ENCODE measurements at regions not wholly inside any gene's neighbourhood (a gene's known extent, or its start where the extent isn't known, plus 50 kb on each side); places are given as distances from the start of the nearest gene placed in this dataset.

DNA sequence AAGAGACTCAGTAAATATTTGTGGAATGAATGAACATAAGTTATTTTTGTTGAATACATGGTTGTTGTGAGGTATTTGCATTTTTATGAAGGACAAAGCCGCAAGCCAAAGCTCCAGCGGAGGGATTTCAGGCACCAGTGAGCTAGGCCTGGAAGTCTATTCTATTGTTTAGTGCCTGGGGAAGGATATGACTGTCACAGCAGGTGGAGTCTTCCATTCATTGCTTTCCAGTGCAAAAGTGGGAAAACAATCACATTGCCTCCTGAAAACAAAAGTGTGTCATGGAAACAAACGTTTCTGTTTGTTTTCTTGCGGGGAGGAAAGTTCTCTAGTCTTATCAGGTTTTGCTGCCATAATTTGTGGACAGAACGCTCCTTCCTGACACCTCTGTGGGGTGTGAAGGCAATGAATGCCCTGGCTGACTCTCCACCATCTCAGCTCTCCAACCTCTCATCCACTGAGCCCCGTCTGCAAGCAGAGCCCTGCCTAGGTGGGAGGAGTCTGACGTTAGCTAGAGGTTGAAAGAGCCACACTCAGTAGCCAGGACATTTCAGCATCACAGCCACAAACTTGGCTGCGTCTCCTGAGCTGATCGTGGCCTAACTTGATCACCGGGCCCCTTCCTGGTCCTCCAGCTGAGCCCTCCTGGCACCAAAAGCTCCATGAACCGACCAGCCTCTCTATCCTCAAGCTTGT is 739.1 kb downstream of the MATN1 start:
- H3K36me3 ChIP-seq (ENCODE audit: low read depth), result no peaks in the 10 kb centered on the region
- H3K4me3 ChIP-seq, result no peak overlapping the region
- peak; percentile 83 for ATAC-seq
- DNase-seq, result peak in 1 of 3 donors; percentile 20
- no peaks in the 10 kb centered on the region for H3K4me1 ChIP-seq (ENCODE audit: low read depth)
- TF ChIP-seq CTCF (IDR thresholded peaks at IDR 0.05), result no peak
- intact Hi-C loops (cut with DNase I, micrococcal nuclease), result no loop called here
- no peaks in the 10 kb centered on the region for H3K9me3 ChIP-seq

- no peak for ATAC-seq
- Histone ChIP-seq H3K36me3 (ENCODE audit: low read depth) (no peaks in the 10 kb centered on the region), H3K4me1 (ENCODE audit: low read depth) (no peaks in the 10 kb centered on the region), H3K4me3 (no peak overlapping the region), H3K9me3 (no peaks in the 10 kb centered on the region)
- no peak for TF ChIP-seq CTCF (IDR thresholded peaks at IDR 0.05)
- no peak for DNase-seq
- intact Hi-C loops (cut with DNase I, micrococcal nuclease), result no loop called here
Observed at GRCh38 chr1:29983321-29983720, 740.1 kb downstream of the MATN1 start.

GRCh38 chr1:29981586-29982239 is 741.7 kb downstream of the MATN1 start:
- Histone ChIP-seq H3K9me3 (no peaks in the 10 kb centered on the region), H3K36me3 (ENCODE audit: low read depth) (no peaks in the 10 kb centered on the region), H3K4me3 (no peak overlapping the region), H3K4me1 (ENCODE audit: low read depth) (no peaks in the 10 kb centered on the region)
- no peak for TF ChIP-seq CTCF (IDR thresholded peaks at IDR 0.05)
- ATAC-seq (no peak), DNase-seq (no peak)
- intact Hi-C loops (cut with DNase I, micrococcal nuclease), result no loop called here

GRCh38 chr1:29977550-29977949 is 741.2 kb downstream of the PTPRU start:
- intact Hi-C loops (cut with DNase I, micrococcal nuclease), result no loop called here
- ATAC-seq (no peak), DNase-seq (no peak)
- Histone ChIP-seq H3K4me1 (ENCODE audit: low read depth) (no peaks in the 10 kb centered on the region), H3K36me3 (ENCODE audit: low read depth) (no peaks in the 10 kb centered on the region), H3K9me3 (no peaks in the 10 kb centered on the region), H3K4me3 (no peak overlapping the region)
- TF ChIP-seq CTCF (IDR thresholded peaks at IDR 0.05), result no peak

DNA sequence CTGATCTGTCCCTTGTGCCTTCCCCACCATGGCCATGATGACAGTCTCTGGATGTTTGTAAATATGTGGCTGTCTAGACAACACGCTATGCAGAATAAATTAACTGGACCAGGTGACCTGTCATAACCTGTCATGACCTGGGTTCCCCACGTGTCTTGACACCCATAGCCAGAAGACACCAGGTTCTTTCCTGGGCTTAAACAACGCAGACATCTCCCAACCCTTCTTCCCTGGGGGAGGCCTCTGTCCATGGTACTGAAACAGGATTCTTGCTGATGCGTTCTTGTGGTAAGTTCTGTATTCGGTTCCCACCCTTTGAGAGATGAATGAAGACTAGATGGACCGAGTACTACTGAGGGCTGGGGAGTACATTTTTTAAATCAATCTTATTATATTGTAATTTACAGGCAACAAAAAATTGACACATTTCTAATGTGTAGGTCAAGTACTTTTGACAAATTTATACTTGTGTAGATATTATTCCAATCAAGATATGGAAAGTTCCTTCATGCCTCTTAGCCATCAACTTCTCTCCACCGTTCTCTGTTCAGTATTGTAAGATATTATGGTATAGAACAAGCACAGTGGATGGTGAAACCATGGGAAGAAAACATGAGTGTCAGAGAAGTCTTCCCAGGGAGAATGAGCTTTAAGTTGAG is 738.8 kb downstream of the PTPRU start:
- no peak overlapping the region for H3K4me3 ChIP-seq
- H3K9me3 ChIP-seq, result no peaks in the 10 kb centered on the region
- H3K4me1 ChIP-seq (ENCODE audit: low read depth), result no peaks in the 10 kb centered on the region
- ATAC-seq (no peak), DNase-seq (peak in 1 of 3 donors; percentile 44)
- no peak for TF ChIP-seq CTCF (IDR thresholded peaks at IDR 0.05)
- H3K36me3 ChIP-seq (ENCODE audit: low read depth), result no peaks in the 10 kb centered on the region
- intact Hi-C loops (cut with DNase I, micrococcal nuclease), result no loop called here

All from mucosa of descending colon (tissue), 3 donors.